NT2/D1 (cell line): ENCODE measurements at regions not wholly inside any gene's neighbourhood (a gene's known extent, or its start where the extent isn't known, plus 50 kb on each side); places are given as distances from the start of the nearest gene placed in this dataset.
"Not testable (repeated sequence)": the region's sequence is repeated elsewhere in the genome, so short reads cannot be mapped to it uniquely, and the experiment has no call there.

ENCODE experiments used
- SUZ12 ChIP-seq: IDR thresholded peaks from 2 replicates; pipeline ENCODE4 v1.6.1; 2011; ENCODE audit not compliant: insufficient read length, insufficient read depth; ENCODE audit errors: extremely low read depth
- YY1 ChIP-seq: IDR thresholded peaks from 2 replicates; pipeline ENCODE4 v1.6.1; 2011; ENCODE audit not compliant: insufficient read length, insufficient read depth
- ZNF274 ChIP-seq: IDR thresholded peaks from 2 replicates; pipeline ENCODE4 v1.6.1; 2011; ENCODE audit warnings: mild to moderate bottlenecking, low read depth, low read length

DNA sequence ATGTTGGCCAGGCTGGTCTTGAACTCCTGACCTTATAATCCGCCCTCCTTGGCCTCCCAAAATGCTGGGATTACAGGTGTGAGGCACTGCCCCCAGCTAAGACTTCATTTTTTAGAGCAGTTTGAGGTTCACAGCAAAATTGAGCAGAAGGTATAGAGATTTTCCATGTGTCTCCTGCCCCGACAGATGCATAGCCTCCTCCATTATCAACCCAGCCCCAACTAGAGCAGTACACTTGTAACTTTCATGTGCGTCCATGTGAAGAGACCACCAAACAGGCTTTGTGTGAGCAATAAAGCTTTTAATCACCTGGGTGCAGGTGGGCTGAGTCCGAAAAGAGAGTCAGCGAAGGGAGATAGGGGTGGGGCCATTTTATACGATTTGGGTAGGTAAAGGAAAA, 179.1 kb downstream of the CD83 start:
- TF ChIP-seq YY1, ZNF274, SUZ12: not testable (repeated sequence)
